ENCODE measurements at regions not wholly inside any gene's neighbourhood (a gene's known extent, or its start where the extent isn't known, plus 50 kb on each side); places are given as distances from the start of the nearest gene placed in this dataset.

DNA sequence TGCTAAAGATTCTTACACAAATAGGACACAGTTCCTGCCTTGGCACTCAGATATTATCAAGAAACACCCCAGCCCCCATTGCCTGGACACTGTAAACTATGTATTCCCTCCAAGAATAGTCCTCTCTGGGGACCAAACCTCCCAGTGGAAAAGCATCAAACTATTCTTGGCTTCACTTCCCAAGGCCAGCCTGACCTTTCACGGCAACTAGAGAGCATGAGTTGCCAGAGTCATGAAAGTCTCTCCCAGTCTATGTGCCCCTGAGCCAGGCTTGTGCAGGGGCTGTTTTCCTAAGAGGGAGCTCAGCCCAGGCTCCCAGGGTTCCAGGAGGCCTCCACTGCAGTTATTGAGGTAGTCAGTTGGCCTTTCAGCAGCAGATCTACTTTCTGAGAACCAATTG lies 251.9 kb upstream of the TGFBR2 start:
- TF ChIP-seq, protein P1, sequence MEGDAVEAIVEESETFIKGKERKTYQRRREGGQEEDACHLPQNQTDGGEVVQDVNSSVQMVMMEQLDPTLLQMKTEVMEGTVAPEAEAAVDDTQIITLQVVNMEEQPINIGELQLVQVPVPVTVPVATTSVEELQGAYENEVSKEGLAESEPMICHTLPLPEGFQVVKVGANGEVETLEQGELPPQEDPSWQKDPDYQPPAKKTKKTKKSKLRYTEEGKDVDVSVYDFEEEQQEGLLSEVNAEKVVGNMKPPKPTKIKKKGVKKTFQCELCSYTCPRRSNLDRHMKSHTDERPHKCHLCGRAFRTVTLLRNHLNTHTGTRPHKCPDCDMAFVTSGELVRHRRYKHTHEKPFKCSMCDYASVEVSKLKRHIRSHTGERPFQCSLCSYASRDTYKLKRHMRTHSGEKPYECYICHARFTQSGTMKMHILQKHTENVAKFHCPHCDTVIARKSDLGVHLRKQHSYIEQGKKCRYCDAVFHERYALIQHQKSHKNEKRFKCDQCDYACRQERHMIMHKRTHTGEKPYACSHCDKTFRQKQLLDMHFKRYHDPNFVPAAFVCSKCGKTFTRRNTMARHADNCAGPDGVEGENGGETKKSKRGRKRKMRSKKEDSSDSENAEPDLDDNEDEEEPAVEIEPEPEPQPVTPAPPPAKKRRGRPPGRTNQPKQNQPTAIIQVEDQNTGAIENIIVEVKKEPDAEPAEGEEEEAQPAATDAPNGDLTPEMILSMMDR (IDR thresholded peaks at IDR 0.05), result no peak
- no peak for TF ChIP-seq EZH2 (IDR thresholded peaks at IDR 0.05)

Measured in neural progenitor cell (in vitro differentiated cells).